Stimulated activated CD4-positive, alpha-beta T cell treated with anti-CD3 and anti-CD28 coated beads, Interleukin-15, amount 100 ng/mL, for 48 hours (primary cell): ENCODE measurements at regions not wholly inside any gene's neighbourhood (a gene's known extent, or its start where the extent isn't known, plus 50 kb on each side); places are given as distances from the start of the nearest gene placed in this dataset.
"Not testable (repeated sequence)": the region's sequence is repeated elsewhere in the genome, so short reads cannot be mapped to it uniquely, and the experiment has no call there.

Experiments
- DNase-seq, 2 donors: peaks; one replicate each; pipeline ENCODE4 v3.0.0-alpha.2; 2020; ENCODE audit warnings: low read depth in 2 of 2

DNA sequence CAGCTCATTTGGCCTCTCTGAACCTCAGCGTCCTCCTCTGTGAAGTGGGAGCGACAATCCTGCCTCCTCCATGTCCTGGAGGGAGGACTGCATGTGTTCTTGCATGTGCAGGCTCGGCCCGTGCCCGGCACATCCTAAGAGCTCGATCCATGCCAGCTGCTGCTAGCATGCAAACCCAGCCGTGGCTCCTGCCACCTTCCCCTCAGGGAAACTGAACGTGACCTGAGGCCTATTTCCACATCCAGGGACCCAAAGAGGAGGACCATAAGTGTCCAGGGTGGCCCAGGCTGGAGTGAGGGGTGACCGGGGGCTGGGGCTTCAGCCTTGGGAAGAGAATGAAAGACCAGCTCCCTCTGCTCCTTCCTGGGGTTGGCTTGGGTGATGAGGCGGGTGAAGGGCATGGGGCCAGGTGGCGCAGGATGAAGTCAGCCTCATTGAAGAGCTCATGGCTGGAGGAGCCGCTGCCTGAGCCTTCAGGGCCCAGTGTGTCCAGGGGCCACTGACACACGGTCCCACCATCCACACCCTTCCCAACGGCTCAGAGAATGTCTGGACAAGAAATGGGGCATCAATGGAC, 115.7 kb upstream of the AKAP13 start:
- not testable (repeated sequence) for DNase-seq

DNA sequence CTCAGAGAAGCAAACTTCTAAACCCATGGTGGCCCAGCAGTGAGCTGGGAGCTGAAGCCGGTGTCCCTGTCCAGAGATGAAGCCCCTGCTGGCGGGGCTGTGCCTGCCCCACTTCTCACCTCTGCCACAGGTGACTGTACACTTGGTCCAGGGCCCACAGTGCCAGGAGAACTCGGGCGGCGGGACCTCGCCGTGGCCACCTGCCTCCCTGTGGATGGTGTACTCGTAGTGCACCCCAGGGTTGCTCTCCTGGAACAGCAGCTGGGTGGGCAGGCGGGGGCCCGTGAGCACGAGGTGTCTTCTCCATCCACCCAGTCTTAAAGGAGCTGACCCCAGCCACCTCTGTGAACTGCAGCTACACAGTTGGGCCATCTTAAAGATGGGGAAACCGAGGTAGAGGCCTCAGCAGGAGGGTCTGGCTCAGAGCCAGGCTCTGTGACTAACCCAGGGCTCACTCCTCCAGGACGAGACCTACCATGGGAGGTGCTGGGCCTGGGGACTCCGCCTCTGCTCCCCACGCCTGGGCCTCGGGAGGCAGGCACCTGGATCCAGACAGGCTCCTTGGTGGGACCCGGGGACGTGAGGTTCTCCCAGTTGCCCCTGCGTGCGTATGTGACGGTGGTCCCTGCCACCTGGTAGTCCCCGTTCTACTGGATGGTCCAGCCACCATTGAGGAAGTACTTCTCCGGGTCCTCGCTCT, 113.1 kb upstream of the AKAP13 start:
- not testable (repeated sequence) for DNase-seq

DNA sequence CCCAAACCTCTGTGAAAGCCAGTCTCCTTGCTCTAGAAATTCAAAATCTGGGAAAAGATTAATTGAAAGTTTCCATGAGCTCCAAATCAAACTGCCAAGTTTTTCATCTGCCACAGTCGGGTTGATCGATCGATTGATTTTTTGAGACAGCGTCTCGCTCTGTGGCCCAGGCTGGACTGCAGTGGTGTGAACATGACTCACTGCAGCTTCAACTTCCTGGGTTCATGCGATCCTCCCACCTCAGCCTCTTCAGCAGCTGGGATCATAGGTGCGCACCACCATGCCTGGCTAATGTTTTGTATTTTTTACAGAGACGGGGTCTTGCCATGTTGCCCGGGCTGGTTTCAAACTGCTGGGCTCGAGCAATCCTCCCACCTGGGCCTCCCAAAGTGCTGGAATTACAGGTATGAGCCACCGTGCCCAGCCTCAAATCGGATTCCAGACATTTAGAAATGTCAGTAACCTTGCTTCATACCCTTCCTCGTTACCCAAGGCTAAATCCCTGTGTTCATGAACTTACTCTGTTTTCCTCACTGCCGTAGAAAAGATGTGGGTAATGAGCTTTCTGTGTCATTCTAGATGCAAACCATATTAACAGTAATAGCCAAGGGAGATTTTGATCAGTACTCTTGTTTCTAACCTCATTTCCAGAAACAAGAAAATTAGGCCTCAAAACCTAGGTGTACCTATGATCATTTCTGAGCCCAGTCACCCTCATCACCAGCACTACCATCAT, 105.9 kb upstream of the AKAP13 start:
- DNase-seq: no peak

DNA sequence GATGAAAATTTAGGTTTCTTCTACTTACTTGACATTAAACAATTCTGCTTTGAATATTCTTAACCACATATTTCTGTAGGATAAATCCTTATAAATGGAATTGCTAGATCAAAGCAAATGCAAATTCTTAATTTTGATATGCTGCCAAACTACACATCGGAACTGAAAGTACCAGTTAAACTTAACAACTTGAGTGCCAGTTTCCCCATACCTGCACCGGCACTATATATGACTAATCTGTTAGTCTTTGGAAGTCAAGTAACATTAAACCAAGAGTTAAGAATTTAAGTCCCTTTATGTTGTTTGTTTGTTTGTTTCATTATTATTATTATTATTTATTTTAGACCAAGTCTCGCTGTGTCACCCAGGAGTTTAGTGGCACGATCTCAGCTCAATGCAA, 103.9 kb upstream of the AKAP13 start:
- no peak for DNase-seq

DNA sequence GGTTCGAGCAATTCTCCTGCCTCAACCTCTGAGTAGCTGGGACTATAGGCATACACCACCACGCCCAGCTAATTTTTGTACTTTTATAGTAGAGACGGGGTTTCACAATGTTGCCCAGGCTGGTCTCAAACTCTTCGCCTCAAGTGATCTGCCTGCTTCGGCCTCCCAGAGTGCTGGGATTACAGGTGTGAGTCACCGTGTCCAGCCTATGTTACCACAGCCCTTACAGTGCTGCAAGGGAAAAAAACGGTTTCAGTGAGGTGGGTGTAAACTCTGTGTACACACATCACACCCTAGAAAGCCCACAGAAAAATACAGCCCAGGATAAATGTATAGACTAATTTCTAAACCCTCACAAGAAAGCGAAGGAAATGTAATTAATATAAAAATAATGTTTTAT, 103.5 kb upstream of the AKAP13 start:
- DNase-seq: no peak

DNA sequence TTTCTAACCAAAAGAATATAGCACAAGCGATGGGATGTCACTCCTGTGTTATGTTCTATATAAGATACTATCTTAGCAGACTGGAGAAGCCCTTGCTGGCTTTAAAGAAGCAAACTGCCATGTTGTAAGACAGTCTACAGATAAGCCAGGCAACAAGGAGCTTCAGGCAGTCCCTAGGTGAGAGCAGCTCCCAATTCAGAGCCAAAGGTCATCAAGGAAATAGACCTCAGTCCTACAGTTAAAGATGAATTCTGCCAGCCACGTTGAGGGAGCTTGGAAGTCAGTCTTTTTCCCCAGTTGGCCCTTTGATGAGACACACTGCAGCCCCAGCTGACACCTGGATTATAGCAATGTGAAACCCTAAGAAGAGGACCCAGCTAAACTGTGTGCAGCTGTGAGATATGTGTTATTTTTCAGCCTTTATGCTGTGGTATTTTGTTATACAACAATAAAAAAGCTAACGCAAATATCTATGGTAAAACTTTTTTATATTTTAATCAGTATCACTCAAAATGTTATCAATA, 102.5 kb upstream of the AKAP13 start:
- no peak for DNase-seq

DNA sequence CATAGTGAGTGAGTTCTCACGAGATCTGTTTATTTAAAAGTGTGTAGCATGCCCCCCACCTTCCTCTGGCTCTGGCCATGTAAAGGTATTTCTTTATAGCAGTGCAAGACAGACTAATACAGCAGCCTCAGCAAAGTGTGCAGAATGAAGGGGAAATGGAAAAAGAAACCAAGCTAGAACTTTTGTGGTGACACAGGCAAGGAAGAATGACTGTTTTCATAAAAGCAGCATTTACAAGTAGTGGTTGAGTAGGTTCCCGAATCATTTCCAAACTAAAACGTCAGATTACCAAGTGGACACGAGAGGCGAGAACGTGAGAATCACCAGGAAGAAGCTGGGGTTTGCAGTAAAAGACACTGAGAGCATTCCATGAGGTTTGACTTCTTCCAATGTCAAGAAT, 100.2 kb upstream of the AKAP13 start:
- no peak for DNase-seq

DNA sequence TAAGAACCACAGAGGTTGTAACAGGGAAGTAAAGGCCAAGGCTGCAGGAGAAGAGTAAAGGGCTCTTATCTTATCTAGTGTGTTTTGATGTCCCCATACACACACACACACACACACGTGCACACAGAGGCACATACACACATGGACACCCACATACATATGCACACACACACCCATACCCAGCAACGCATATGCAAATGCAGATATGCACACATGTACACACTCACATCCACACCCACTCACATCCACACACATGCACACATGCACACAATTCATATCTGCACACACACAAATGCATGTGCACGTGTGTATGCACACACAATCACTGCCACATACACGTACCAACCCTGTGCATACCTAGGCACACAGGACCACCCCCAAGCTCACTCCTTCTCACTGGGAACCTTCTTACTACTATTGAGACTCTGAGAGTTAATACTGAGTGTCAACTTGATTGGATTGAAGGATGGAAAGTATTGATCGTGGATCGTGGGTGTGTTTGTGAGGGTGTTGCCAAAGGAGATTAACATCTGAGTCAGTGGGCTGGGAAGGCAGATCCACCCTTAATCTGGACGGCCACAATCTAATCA, 99.0 kb upstream of the AKAP13 start:
- no peak for DNase-seq

DNA sequence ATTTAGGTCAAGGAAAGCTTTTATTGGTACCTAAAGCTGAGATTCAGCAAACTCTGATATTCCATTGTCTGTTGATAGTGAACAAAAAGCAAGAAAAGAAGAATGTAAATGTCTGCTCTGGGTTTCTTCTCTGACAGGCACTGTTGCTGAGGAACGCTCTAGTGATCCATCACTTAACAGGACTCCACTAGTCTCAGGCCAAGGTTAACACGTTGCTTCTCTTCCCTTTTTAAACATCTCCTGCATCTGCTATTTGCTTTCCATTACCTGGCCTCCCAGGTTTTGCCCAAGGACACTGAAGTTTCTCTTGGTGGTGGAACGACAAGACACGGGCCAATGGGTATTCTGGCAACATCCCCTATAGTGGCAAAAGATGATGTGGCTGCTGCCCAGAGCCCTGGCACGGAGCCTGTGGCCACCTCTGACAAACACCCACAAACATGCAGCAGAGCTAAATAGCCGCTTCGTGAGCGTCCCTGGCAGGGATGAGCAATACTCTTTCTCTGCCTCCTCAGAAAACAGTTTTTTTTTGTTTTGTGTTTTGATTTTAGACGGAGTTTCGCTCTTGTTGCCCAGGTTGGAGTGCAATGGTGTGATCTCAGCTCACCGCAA, 97.8 kb upstream of the AKAP13 start:
- no peak for DNase-seq

DNA sequence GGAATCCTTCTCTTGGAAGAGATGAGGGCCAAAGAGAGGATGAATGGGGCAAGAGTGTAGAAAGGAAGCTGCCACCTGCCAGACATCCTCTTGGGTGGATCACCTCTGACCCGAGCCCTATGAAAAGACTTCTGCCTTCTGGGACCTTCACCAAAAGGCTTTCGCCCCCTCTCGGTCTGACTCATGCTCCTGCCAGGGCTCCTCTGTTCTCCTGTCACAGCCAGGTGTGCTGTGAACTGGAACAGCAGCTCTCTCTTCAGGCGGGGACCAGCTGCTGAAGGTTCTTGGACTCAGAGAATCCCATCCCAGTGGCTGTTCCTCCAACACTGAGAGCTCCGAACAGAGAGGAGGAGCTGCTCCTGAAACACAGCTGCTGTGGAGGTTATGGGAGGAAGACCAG, 96.6 kb upstream of the AKAP13 start:
- not testable (repeated sequence) for DNase-seq

DNA sequence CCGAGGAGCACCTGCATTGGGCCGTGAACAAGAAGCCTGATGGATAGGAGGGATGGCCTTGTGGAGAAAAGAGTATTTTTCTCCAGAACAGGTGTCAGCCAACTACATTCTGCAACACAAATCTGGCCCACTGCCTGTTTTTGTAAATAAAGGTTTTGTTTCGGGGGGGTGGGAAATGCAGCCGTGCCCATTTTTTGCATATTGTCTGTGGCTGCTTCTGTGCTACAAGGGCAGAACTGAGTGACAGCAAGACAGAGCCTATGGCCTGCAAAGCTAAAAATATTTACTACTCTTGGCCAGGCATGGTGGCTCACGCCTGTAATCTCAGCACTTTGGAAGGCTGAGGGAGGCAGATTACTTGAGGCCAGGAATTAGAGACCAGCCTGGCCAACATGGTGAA, 95.9 kb upstream of the AKAP13 start:
- DNase-seq: no peak

DNA sequence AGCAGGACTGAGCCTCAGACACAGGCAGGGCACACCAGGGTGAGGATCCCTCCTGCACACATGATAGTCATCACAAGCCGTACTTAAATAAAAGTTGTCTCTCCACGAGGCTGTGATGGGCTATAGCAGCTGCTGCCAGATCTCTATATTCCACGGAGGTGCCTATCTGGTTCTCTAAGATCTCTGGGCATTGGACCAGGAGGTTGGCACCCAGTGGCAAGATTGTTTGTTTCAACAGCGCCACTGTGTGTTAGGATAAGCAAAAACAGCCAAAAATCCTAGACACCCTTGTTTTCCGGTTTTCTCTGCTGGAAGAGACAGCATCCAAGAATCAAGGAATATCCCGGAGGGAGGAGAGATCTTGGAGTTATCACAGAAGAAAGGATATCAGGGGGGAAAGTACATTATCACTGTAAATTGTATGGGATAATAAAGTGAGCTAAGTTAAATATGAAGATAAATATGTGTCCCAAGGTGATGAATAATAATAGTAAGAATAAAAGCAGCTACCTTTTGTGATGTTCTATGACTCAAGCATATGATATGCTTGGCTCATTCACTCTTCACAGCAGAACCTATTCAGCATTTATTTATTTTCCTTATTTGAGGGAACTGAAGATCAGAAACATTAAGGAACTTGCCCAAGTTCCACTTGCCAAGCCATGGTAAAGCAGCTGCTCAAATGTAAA, 90.6 kb upstream of the AKAP13 start:
- no peak for DNase-seq

DNA sequence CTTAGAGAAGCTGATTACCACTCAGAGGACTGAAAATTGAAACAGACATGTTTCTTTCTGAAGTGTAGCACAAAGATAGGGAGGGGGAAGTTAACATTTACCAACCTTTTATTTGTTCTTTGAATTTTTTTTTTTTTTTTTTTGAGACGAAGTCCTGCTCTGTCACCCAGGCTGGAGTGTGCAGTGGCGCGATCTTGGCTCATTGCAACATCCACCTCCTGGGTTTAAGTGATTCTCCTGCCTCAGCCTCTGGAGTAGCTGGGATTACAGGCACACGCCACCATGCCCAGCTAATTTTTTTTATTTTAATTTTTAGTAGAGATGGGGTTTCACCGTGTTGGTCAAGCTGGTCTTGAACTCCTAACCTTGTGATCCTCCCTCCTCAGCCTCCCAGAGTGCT, 87.8 kb upstream of the AKAP13 start:
- not testable (repeated sequence) for DNase-seq

DNA sequence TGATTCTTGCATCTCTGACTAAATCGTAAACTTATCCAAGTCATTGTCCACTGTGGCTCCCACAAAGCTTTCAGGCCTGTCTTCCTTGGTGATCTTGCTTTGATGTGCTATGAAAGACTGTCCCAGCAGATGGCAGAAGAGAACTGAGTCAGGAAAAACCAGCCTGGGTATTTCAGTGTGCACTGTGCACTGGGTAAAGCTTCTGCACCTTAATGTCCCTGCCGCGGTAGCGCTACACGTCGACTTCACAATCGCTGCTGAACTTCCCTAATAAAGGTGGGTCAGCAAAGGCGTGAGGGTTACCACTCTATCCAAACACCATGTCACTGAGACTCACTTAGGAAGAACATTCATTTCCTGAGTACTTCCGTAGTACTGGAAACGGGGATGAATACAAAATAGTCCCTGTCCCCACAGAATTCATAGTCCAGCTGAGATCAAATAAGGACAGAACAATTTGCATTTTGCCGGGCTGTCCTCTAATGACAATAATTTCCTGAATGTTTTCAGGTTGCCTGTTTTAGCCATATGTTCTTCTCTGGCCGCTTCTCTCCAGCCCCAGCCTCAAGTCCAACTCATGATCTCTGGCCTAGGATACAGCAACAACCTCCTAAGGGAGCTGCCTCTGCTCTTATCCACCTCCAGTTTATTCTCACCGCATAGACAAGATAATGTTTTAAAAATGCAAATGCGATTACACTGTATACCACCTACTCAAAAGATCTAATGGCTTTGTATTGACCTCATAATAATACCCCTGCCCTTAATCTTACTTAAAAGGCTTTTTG, 83.6 kb upstream of the AKAP13 start:
- DNase-seq: peak; percentile 31 to 66

DNA sequence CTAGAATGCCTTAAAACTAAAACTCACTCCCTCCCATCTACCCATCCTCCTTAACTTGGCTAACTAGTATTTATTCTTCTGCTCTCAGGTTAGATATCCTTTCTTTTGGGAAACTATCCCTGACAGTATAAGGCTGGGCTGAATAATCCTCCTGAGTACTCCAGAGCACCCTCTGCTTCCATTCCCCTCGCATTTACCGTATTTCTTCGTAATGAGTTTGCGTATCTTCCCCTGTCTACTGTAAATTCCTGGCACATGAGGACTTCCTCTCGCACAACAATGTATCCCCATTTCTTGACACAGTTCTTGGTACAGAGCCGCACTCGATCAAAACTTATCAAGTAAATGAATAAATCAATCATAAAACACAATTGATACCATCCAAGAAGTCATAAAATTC, 82.9 kb upstream of the AKAP13 start:
- no peak for DNase-seq

DNA sequence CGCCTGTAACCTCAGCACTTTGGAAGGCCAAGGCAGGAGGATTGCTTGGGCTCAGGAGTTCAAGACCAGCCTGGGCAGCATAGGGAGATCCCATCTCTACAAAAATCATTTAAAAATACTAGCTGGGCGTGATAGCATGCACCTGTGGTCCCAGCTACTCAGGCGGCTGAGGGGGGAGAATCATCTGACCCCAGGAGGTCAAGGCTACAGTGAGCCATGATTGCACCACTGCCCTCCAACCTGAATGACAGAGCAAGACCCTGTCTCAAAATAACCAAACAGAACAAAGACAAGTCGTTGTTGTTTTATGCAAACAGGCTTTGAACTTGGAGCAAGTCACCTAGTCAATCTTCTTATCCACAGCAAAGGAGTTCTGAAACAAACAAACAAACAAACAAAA, 82.0 kb upstream of the AKAP13 start:
- no peak for DNase-seq

DNA sequence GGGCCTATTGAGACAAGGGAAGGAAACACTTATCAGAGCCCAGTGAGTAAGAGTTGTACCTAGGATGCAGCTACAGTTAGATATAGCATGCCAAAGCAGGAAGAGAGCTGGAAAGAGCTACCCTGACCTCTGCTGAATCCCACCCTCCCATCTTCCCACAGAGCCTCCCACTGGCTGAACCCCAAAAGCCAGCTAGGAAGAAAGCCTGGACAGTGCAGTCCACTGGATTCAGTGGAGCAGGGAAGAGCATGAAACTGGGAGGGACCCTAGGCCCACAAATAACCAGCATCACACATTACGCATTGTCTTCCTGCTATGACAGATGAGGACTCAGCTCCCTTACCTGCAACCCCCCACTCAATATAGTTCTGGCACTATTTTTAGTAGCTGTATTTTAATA, 81.5 kb upstream of the AKAP13 start:
- no peak for DNase-seq

DNA sequence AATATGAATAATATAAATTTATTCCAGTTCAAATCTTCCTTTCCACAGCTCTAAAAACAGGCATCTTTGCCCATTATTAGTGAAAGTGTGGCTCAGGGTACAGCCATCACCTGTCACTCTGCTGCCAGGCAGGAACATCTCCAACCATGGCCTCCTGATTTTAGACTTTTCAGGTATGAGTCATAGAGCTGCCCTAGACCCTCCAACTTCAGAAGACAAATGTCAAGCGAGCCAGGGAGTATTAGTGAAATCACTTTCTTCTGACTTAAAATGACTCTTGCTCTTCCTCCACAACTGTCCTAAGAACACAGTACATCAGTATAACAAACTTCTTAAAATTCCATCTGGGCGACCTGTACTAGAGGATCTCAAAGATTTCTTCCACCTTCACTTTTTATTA, 78.1 kb upstream of the AKAP13 start:
- no peak for DNase-seq

DNA sequence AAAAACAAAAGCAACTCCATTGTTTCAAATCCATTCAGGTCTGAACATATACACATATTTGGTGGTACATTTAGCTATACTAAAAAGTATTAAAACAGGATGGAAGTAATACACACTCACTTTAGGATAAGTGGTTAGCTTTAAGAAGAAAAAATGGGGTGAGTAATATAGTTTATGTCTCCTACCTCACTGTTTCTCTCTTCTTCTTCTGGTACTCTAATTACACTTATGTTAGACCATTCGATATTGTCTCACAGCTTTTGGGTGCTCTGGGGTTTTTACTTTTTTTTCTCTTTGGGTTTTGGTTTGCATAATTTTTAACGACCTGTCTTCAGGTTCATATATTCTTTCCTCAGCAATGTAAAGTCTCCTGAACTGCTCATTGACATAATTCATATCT, 75.4 kb upstream of the AKAP13 start:
- no peak for DNase-seq

DNA sequence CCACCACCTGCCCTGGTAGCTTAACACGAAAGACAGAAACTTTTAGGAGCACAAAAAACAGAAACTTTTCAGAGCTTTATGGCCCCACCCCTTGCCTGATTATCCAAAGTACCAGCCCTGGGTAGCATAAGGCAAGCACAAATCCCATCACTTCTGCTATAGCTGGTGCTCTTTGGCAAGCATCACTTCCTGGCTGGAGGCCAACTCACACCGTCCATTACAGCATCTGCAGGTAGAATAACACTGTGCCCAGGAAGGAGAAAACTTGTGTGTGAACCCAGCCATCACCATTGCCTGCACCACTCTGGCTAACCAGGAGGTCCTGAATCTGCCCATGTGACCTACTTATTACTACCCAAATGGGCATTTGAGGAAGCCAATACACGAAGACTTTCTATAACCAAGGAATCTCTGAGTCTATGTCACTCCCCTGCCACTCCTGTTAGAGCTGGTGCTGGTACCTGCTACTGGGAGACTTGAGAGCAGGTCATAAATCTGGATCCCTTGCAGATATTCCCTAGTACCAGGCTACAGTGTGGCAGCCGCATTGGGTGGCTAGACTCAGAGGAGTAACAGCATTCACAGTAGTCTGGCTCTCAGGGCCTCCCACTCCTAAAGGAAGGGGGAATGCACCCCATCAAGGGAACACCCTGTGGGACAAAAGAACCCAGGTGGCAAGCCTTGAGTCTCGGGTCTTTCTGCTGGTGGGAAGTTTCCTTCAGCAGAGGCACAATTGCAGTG, 73.3 kb upstream of the AKAP13 start:
- no peak for DNase-seq
